HG03097 (cell line): ENCODE measurements at regions not wholly inside any gene's neighbourhood (a gene's known extent, or its start where the extent isn't known, plus 50 kb on each side); places are given as distances from the start of the nearest gene placed in this dataset.
"Not testable (repeated sequence)": the region's sequence is repeated elsewhere in the genome, so short reads cannot be mapped to it uniquely, and the experiment has no call there.

ENCODE experiments used
- ATAC-seq: cut with Tn5 transposase; IDR thresholded peaks from one replicate; pipeline ENCODE4 v1.9.1; 2021; ENCODE audit not compliant: unreplicated experiment, low FRiP score

DNA sequence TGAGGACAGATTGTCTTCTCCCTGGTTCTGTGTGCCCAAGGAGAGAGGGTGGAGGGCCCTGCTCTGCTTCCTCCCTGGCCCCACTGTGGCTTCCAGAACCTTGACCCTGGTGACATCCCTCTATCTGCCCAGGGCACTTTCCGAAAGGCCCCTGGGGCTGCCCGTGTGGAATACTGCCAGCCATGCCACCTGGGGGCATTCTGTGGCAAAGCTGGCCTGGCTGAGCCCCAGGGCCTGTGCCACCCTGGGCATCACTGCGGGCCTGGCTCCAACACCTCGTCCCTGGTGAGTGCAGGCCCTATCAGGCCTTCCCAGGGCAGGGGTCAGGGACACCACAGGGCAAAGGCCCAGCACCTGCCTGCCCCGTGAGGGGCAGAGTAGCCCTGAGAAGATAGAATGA, 123.7 kb upstream of the MTLN start:
- ATAC-seq: not testable (repeated sequence)

GRCh38 chr2:110335415-110336049, 123.2 kb upstream of the MTLN start:
- ATAC-seq: not testable (repeated sequence)

DNA sequence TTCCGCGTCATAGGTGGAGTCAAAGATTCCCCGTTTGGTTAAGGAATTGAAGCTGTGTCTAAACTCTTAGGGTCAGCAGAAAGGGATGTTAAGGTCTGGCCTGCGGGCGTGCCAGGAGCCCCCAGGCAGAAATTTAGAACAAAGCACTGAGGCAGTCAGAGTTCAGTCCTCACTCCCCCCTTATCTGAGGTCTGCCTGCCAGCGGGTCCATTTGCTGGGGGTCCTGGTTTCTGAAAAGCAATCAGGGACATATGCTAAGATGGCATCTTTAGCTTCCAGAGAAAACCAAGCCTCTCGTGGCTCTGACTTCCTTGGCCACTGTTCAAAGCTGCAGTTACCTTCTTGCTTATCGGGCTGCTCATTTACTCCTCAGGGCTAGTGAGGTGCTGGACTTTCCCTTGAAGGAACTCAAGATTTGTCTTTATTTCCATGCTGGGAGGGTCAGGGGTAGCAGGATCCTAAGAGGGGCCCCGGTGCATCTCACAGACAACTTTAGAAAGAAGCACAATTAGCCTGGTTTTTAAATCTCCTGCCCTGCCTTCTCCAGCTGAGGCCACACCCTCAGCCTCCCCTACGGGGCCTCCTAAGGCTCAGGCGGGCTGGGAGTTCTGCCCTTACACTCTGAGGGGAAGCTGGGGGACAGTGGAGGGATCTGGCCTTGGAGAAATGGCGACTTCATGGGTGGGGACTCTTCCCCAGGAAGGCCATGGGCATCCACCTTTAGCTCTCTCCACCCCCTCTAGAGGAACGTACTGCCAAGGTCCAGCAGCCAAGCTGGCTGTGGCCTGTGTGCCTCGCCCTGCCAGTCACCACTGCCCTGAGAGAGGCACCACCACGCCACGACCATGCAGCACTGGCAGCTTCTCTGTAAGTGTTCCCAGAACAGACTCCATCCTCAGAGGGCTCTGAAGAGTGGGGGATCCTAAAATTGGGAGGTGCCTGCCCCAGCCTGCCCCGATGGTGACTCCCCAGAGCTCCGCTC, 121.1 kb upstream of the MTLN start:
- ATAC-seq: not testable (repeated sequence)

DNA sequence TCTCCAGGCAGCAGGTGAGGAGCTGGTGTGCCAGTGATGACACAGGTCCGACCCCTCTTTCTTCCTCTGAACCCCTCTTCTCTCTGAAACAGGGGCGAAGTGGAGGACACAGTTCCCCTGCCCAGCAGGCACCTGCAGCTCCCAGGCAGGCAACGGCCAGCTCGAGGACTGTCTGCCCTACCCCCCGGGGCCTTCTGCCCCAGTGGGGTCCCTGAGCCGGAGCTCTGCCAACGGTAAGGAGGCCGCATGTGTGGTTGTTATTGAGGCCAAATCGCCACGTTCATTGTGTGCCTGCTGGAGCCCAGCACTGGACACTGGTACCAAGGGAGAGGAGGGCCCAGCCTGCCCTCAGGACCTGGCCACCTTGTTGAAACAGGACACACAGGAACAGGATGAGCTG, 119.3 kb upstream of the MTLN start:
- not testable (repeated sequence) for ATAC-seq

DNA sequence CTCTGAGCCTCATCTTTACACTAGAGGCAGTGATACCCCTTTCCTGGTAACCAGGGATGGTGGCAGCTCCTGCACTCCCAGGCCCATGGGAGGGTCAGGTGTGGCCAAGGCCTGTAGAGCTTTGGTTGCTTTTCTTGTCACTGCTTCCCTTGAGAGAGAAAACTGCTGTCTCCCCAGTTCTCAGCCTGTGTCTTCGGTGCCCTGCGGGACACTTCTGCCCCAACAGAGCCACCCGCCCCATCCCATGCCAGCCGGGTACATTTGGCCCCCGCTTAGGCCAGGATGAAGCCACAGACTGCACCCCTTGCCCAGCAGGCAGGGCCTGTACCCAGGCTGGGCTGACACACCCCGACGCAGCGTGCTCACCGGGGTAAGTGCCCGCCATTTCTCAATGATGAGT, 117.4 kb upstream of the MTLN start:
- not testable (repeated sequence) for ATAC-seq

- not testable (repeated sequence) for ATAC-seq
Measured at GRCh38 chr2:110329158-110329557, 116.8 kb upstream of the MTLN start.

GRCh38 chr2:110328677-110329076, 116.3 kb upstream of the MTLN start:
- not testable (repeated sequence) for ATAC-seq

- ATAC-seq: not testable (repeated sequence)
Measured at GRCh38 chr2:110323832-110324231, 111.5 kb upstream of the MTLN start.

GRCh38 chr2:110322535-110322934, 110.2 kb upstream of the MTLN start:
- ATAC-seq: not testable (repeated sequence)

DNA sequence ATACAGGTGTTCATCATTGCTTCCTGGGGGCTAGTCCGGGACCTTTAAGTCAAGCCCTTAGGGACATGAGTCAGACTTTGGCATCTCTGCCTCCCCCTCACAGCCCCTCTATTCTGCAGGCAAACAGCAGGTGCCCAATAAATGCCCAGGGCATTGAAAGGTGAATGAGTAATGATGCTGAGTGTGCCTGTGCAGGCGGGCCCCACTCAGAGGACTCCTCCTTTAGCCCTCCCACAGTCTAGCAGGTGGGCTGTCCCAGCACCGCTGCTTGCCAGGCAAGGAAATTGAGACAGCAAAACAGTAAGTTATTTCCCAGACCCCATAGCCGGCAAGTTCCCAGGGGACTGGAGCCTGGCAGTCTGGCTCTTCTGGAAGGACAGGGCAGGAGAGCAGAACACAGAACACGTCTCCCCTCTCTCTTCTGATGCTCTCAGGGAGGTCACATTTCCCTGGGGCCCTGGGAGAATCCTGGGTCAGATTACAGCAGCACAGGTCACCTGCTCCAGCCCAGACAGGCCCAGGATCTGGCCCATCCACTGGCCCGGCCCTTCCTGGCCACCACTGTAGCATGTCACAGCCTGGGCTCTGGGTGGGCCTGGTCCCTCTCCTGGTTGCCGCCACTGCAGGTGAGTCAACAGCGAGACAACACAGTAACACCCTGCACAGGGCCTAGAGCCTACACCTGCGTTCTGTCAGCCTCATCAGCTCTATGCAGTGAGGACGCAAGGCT, 108.7 kb upstream of the MTLN start:
- ATAC-seq: not testable (repeated sequence)

- not testable (repeated sequence) for ATAC-seq
Measured at GRCh38 chr2:110318898-110319297, 106.6 kb upstream of the MTLN start.

DNA sequence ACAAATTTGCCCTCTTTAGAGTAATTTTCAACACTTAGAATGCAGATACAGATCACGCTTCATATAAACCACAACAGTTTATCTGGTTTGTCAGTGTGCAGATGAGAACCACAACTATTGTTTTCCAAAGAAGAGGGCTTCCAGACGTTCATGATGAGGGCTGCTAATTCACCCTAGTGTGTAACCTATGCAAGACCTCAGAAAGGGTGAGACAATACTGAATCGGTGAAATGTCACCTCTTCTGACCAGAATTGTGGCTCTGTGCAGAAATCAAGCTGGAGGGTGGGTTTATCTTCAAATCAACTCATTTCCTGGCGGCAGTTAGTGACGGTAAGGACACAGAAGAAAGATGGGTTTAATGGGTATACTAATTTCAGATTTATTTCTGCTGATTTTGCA, 105.0 kb upstream of the MTLN start:
- ATAC-seq: not testable (repeated sequence)

GRCh38 chr2:110316051-110316865, 103.9 kb upstream of the MTLN start:
- not testable (repeated sequence) for ATAC-seq

DNA sequence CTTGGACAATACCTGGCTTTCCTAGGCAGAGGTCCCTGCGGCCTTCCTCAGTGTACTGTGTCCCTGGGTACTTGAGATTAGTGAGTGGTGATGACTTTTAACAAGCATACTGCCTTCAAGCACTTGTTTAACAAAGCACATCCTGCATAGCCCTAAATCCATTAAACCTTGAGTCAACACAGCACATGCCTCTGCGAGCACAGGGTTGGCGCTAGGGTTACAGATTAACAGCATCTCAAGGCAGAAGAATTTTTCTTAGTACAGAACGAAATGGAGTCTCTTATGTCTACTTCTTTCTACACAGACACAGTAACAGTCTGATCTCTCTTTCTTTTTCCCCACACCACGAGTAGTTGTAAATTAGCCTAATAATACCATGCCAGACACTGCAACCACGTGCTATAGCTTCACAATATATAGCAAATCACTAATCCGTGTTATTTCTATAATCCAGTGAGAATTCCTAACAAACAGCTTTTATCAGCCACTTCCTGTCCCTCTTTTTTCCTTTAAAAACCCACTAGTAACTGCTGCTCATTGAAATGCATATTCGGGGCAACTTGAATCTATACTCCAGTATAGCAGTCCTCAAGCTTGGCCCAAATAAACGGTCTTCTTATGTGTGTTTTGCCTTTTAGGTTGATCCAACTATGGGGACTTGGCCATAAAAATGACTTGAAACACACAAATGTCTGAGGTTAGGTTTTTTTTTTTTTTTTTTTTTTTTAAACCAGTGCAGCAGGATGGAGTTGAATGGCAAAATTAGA, 102.9 kb upstream of the MTLN start:
- ATAC-seq: not testable (repeated sequence)

DNA sequence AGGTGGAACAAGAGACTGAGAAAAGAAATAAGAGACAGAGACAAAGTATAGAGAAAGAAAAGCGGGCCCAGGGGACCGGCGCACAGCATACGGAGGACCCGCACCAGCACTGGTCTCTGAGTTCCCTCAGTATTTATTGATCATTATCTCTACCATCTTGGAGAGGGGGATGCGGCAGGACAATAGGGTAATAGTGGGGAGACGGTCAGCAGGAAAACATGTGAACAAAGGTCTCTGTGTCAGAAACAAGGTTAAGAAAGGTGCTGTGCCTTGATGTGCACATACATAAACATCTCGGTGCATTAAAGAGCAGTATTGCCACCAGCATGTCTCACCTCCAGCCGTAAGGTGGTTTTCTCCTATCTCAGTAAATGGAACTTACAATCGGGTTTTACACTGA, 102.1 kb upstream of the MTLN start:
- not testable (repeated sequence) for ATAC-seq

- not testable (repeated sequence) for ATAC-seq
Measured at GRCh38 chr2:110313032-110313431, 100.7 kb upstream of the MTLN start.

- not testable (repeated sequence) for ATAC-seq
Measured at GRCh38 chr2:110311713-110312444, 99.5 kb upstream of the MTLN start.

DNA sequence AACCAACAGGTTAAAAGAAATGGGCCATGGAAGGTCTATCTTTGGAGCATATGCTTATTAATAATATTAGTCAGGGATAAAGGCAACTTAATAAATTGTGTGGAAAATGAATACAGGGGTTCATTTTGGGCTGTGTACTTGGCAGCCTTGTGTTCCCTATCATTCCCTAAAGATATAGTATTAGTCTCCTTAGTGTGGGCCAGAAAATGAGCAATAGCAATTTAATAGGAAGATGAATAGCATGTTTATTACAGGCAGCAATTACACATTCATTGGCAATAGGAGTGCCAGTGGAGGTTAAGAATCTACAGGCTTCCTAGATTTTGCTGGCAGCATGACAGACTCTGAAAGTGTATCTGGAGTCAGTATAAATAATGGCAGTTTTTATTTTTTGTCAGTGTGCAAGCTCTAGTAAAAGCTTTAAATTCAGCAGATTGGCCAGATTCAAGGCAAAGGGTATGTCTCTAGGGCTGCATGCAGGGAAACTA, 98.7 kb upstream of the MTLN start:
- not testable (repeated sequence) for ATAC-seq
